GM18858 (cell line): ENCODE measurements at regions not wholly inside any gene's neighbourhood (a gene's known extent, or its start where the extent isn't known, plus 50 kb on each side); places are given as distances from the start of the nearest gene placed in this dataset.
"Not testable (repeated sequence)": the region's sequence is repeated elsewhere in the genome, so short reads cannot be mapped to it uniquely, and the experiment has no call there.

Experiments
- ATAC-seq: cut with Tn5 transposase; IDR thresholded peaks from one replicate; pipeline ENCODE4 v1.9.1; 2021; ENCODE audit not compliant: unreplicated experiment

GRCh38 chr1:219560856-219561255 is 52.0 kb downstream of the ZC3H11B start:
- ATAC-seq = no peak

GRCh38 chr1:219559899-219560298 is 53.0 kb downstream of the ZC3H11B start:
- ATAC-seq = no peak

DNA sequence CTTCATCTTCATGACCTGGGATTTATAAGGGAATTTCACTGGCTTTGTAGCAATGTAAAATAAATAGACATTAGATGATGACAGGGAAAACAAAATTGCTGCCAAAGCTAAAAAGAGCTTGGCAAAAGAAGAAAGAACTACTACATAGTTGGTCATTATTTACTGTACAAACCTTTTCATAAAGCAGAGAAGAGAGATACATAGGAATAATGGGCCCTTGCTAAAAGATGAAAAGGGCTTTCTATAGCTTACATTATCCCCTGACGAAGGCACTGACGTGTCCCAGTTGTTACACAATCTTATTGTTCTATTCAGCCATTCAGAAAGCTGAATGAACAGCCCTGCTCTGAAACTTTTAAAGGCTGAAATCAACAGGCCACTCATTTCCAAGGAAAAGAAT is 57.1 kb downstream of the ZC3H11B start:
- no peak for ATAC-seq

GRCh38 chr1:219555031-219555692 is 57.7 kb downstream of the ZC3H11B start:
- ATAC-seq = no peak

DNA sequence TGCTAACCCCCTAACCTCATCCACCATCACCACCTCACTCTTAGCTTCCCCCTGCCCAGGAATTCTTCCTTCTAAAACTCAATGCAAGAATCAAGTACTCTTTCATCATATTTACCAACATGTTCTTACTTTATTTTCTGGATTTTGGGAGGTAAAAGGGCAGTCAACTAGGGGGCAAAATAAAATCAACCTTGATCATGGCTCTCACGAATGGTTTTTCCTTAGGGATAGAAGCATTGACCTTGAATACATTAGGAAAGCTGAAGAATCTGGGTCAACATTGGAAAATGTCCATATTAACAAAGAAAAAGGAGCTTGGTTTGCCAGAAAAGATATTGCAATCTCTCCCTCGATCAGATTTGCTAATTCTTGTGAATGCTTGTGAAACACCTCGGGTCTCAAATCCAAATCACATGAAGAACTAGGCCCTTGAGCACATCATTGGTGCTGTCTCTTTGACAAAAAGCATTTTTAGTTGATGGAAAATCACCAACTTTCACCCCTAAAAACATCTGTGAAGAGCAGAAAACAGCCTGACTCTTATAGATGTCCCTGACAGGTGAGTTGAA is 58.9 kb downstream of the ZC3H11B start:
- no peak for ATAC-seq

GRCh38 chr1:219550201-219550600 is 62.7 kb downstream of the ZC3H11B start:
- no peak for ATAC-seq

GRCh38 chr1:219549215-219549614 is 63.7 kb downstream of the ZC3H11B start:
- ATAC-seq = no peak

DNA sequence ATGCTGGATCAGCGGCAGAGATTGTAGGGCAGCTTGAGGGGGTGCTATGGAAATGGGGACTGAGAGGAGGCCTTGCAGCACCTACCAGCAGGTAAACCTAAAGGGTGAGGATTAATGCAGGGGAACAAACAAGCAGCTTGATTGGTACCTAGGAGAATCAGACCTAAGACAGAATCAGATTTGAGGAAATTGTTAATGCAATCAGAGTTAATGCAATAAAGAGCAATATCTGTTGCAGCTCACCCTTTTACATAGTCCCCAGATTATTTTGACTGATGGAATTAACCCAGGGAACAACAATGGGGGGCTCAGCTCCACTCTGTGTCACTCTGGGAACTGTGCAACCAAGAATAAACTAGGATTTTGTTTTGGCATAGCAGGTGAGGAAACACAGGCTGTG is 64.5 kb downstream of the ZC3H11B start:
- ATAC-seq = no peak

DNA sequence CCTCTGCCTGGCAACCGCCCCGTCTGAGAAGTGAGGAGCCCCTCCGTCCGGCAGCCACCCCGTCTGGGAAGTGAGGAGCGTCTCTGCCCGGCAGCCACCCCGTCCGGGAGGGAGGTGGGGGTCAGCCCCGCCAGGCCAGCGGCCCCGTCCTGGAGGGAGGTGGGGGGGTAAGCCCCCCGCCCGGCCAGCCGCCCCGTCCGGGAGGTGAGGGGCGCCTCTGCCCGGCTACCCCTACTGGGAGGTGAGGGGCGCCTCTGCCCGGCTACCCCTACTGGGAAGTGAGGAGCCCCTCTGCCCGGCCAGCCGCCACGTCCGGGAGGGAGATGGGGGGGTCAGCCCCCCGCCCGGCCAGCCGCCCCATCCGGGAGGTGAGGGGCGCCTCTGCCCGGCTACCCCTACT is 67.1 kb downstream of the ZC3H11B start:
- ATAC-seq = not testable (repeated sequence)

DNA sequence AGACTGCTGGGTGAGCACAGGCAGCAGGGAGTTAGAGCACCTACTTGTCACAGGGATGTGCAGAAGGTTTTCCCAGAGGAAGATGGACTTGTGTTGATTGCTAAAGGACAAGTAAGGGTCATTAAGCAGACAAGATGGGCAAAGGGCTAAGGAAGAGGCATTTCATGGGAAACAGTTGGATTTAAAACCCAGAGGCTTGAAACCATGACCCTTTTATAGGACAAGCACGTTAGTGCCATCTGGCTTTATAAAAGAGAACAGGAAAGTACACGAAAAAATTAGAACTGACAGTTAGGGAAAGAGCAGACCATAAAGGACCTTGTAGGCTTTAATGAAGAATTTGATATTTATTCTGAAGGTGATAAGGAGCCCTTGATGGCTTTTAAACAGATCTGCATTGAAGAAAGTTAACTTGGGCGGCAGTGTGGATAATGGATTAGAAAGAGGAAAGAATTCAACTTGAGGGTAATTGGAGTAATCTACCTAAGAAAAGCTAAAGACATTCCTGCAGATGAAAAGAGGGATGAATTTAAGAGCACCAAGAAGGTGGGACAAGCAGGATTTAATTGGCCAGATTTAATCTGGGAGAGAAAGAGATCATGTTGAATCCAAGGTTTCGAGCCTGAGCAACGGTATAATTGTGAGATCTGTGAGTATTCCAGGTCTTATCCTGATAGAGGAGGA is 68.6 kb downstream of the ZC3H11B start:
- ATAC-seq = no peak

- ATAC-seq = no peak
These were observed 69.9 kb downstream of the ZC3H11B start for GRCh38 chr1:219542828-219543518.

- no peak for ATAC-seq
These were observed 71.0 kb downstream of the ZC3H11B start for GRCh38 chr1:219541946-219542345.

GRCh38 chr1:219539645-219540254 is 73.2 kb downstream of the ZC3H11B start:
- ATAC-seq = no peak

DNA sequence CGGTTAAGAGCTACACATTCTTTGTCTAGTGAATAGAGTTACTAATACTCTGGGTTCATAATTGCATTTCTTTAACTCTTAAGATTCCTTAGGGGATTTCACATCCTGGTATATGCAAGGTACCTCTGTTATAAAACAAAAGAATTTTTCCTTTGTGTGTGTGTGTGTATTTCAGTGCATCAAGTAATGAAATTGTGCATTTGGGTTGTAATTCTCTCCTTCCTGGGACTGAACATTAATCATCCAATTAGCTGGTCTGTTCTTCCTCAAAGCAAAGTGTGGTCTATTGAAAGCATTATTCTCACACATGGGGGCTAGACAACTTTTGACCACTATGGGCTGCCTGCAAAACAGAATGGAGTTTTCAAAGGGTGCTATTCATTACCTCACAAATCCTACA is 74.0 kb downstream of the ZC3H11B start:
- no peak for ATAC-seq

- no peak for ATAC-seq
These were observed 75.7 kb downstream of the ZC3H11B start for GRCh38 chr1:219537223-219537631.

DNA sequence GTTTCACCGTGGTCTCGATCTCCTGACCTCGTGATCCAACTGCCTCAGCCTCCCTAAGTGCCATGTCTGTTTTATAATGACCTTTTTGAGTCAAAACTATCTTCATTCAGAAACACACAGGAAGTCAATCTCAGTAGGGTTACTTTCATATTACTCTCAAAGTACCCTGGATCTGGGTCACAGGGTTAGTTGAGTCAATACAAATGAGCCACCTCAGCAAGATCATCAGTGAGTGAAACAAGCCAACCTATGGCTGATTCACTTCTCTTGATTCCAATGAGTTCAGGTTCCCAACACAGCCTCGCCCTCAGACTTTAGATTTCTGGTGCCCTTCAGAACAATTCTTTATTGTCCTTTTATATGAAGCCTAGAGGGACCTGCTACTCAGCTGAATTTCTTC is 76.9 kb downstream of the ZC3H11B start:
- ATAC-seq = no peak

GRCh38 chr1:219534991-219535390 is 77.9 kb downstream of the ZC3H11B start:
- ATAC-seq = no peak

DNA sequence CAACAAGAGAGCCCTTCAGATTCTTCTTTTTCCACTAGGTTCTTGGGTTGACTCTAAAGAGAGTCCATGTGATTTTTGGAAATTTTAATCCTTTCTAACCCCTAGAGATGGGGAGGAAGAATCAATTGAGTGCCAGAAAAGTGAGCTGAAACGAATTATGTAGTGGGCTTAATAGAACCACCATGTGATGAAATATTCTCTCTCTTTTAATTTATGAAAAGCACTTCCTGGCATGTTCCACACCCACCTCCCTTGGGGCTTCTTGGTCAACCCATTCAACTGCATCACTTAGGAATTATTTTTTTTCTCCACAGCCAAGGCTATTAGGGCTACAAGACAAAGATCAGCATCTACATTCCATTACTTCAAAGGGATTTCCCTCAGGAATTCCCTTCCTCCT is 79.6 kb downstream of the ZC3H11B start:
- ATAC-seq = no peak

- ATAC-seq = no peak
These were observed 83.8 kb downstream of the ZC3H11B start for GRCh38 chr1:219529116-219529515.

GRCh38 chr1:219528633-219529032 is 84.3 kb downstream of the ZC3H11B start:
- ATAC-seq = no peak

- ATAC-seq = no peak
These were observed 84.9 kb downstream of the ZC3H11B start for GRCh38 chr1:219527994-219528393.
